NCI-H146 treated with DMSO at 0.1 percent for 48 hours (cell line): ENCODE measurements at regions not wholly inside any gene's neighbourhood (a gene's known extent, or its start where the extent isn't known, plus 50 kb on each side); places are given as distances from the start of the nearest gene placed in this dataset.

Experiments used
- DNase-seq: peaks from one replicate; lab custom pipeline; 2025; ENCODE audit not compliant: unreplicated experiment; lab: John Stamatoyannopoulos, UW

GRCh38 chr10:131480066-131480465 lies 168.5 kb upstream of the TCERG1L start:
- no peak for DNase-seq

GRCh38 chr10:131480861-131481260 lies 169.3 kb upstream of the TCERG1L start:
- DNase-seq, result no peak

- no peak for DNase-seq
Observed at GRCh38 chr10:131485732-131486131, 174.2 kb upstream of the TCERG1L start.

DNA sequence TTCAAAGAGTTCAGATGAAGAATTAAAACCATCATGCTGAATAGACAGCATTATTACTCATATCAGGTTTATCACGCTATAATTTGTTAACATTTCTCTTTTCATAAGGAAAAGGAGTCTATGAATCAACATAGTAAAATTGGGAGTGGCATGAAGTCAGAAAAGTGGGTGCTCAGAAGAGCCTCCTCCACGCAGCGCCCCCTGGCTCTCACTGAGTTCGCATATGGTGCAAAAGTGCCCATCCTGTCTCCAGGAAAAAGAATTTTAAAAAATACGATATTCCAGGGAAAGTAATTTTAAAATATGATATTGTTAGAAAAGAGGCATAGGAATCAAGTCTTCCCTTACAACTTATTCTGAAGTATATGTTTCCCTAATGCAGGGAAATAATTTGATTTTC lies 176.3 kb upstream of the TCERG1L start:
- no peak for DNase-seq

DNA sequence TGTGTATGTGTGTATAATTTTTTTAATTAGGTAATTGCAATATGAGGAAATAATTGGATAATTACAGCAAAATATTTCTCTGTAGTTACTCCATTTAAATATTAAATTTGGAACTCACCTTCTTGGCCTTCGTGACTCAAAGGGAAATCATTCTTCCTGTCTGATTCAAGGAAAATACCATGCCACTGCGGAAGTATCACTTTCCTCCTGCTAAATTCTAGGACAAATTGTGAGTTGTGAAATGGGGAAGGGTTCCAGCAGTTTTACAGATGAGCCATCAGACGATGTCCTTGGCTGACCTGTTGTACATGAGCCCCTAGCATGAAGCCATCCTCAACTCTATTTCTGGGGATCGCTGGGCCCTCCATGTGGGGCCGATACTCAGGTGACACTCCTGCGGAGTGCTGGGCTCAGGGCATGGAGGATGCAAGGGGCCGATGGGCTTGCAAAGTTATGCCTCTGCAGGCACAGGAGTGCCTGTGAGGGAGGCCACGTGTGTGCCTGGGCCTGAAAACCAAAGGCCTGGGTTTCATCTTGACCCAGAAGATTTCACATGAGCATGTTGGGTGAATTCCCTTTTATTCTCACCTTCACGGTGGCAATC lies 179.6 kb upstream of the TCERG1L start:
- no peak for DNase-seq

DNA sequence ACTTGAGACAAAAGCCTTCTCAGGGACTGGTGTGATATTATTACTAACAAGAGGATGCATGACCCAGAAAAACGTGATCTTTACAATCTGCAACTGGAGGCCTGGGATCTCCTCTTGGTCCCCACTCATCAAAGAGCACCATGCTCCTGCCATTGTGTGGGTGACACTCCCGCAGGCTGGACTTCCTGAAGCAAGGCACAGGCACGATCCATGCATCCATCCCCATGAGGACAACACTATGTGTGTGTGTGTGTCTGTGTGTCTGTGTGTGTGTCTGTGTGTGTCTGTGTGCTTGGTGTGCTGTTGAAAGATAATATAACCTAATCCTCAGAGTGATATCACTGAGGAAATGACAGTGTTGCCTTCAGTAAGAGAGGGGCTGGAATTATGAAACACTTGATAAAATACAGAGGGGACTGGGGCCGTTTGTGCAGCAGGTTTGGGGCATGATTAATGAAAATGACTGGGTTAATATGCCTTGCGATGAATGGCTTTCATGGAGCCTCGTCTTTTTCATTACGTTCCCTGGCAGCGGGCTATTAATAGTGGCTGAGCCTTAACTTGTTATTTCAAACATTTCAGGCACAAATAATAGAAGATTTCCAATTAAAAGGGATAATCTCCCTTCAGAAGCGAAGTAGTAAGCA lies 180.8 kb upstream of the TCERG1L start:
- no peak for DNase-seq

- no peak for DNase-seq
Observed at GRCh38 chr10:131493432-131493831, 181.9 kb upstream of the TCERG1L start.

GRCh38 chr10:131494451-131494850 lies 182.9 kb upstream of the TCERG1L start:
- DNase-seq, result no peak

- DNase-seq, result no peak
Observed at GRCh38 chr10:131495224-131495623, 183.7 kb upstream of the TCERG1L start.

DNA sequence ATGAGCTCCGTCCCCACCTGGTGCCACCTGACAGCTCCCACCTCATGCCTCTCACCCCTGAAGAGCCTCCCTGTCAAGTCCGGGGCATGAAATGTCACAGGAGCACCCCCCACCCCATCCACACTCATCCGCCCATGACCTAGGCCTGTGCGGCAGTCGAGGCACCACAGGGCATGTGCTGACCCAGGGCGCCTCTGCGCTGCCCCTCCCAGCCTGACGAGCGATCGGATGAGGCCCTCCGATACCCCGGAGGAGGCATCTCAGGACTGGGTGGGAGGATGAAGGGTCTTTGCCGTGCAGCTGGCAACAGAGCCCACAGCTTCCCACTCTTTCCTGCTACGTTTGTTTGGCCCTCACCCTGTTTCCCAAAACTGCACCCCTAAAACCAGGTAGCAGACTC lies 184.4 kb upstream of the TCERG1L start:
- no peak for DNase-seq

- no peak for DNase-seq
Observed at GRCh38 chr10:131496351-131497052, 185.0 kb upstream of the TCERG1L start.

DNA sequence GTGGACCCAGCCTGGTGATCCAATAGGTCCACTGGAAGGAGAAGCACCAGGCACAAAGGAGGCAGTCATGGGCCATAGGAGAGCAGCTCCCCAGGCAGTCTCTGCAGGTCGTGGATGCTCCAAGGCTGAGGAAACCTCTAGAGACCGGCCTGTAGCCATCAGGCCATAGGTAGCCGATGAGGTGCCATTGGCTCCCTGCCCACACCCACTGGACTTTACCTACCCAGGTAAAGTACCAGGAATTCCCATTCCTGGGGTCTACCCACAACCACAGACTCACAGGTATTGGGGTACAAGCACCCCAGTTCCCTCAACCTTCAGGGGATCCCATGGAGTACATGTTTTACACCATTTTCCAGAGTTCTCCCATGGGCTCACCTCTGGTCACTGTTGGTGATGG lies 188.0 kb upstream of the TCERG1L start:
- no peak for DNase-seq

DNA sequence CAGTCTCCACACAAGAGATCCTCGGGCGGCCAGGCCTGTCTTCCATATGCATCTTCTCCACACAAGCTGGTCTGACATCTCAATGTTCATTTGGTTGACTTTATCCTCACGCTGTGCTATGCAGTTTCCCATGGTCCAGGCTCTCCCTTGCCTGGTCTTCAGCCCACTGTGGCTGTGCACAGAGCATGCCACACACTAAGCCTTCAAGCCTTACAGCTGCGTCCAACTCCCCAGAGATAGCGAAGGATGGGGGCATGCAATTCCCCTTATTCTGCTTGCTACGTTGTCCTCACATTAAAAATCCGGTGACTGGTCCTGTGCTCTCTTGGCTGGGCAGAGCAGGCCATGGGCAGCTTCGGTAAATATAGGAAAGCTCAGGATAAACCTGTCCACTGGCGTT lies 188.7 kb upstream of the TCERG1L start:
- no peak for DNase-seq

DNA sequence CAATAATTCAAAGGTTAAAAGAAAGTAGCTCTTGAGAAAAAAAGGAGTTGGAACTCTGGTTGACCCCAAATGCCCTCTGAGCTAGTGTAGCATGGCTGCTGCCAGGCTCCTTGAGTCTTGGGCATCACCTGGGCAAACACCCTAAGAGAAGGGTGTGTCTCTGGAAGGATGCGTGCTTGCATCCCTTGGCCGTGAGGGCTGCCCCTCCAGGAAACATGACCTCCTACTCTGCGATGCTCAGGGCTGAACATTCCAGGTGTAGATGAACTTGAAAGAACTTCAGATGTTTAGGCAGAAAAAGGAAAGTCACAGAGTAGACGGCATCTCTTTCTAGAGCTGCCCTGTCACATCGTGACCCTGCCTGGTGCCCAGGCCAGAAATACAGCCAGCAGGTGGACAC lies 189.4 kb upstream of the TCERG1L start:
- DNase-seq, result no peak

DNA sequence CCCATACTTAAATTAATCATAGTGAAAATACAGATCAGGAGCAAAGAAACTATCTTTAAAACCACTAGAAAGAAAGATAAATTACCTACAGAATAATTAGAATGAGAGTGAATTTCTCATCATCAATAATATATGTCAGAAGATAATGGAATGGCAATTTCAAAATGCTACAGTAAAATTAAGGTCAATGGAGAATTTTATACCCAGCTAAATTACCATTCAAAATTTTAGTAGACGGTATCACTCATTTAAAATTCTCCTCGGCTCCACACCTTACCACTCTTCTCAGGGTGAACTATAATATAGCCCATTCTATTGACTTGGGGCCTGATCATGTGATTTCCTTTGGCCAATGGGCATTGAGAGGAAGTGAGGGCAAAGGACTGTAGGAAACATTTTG lies 192.5 kb upstream of the TCERG1L start:
- no peak for DNase-seq

GRCh38 chr10:131511391-131511790 lies 199.9 kb upstream of the TCERG1L start:
- DNase-seq, result no peak

GRCh38 chr10:131512852-131513251 lies 201.3 kb upstream of the TCERG1L start:
- DNase-seq, result no peak

GRCh38 chr10:131513445-131513844 lies 201.9 kb upstream of the TCERG1L start:
- DNase-seq, result no peak

- DNase-seq, result no peak
Observed at GRCh38 chr10:131513901-131514300, 202.4 kb upstream of the TCERG1L start.

DNA sequence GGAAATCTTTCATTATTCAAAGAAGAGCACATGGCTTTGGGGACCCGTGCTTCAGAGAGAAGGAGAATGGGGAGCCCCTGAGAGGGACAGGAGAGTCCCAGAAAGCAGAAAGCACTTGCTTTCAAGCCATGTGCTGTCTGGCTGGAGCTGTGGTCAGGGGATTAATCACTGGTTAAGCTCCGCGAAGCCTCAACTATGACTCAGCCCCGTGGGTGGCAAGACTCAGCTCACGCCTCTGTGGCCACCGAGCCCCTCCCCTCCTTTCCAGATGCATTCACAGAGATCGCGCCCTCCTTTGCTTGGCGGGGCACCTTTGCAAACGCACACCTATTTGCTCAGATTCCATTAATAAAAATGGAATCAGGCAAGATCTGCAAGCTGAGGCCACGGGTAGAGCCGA lies 202.9 kb upstream of the TCERG1L start:
- DNase-seq, result no peak

DNA sequence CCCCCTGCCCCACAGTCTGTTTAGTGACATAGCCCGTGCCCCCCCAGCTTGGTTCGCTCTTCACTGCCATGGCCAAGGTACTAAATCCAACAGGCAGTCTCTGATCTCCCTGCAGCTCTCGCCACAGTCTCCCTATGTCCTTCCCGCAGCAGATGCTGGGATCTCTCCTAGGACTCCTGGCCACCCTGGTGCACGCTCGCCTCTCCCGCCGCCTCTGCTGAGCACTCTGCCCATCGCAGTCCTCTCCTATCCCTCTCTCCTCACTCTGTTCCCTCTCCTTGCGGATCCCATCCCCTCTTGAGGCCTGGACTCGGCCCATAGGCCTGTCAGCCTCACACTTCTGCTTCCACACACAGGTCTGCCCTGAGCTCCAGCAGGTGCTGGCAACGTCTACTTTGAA lies 204.8 kb upstream of the TCERG1L start:
- DNase-seq, result no peak

DNA sequence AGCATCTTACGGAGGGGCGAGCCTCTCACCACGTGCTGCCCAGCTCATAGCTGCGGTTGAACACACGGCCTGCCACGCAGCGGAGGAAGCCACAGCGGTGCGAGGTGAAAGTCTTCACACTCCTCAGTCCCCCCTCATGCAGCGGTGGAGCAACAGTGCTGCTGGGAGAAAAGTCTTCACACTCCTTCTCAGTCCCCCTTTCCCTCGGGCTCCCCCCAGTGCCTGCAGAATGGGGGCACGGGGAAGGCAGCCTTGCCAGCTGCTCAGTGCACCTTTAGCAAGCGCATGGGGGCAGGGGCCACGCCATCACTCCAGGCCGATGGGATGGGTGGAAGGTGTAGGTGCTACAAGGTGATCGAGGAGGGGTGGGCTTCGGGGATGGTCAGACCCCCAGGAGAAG lies 206.3 kb upstream of the TCERG1L start:
- DNase-seq, result no peak
